Loucy (cell line): ENCODE measurements at regions not wholly inside any gene's neighbourhood (a gene's known extent, or its start where the extent isn't known, plus 50 kb on each side); places are given as distances from the start of the nearest gene placed in this dataset.

Source experiments
- CTCF ChIP-seq: fragments of 200-600 bp; sonication (generic); conservative IDR thresholded peaks from 2 replicates; pipeline ENCODE4 v1.5.1; 2014; ENCODE audit warnings: mild to moderate bottlenecking, antibody characterized with exemption, low read length
- EZH2phosphoT487 ChIP-seq: fragments of 200-600 bp; IDR thresholded peaks from 2 replicates; pipeline ENCODE4 v1.6.1; 2018; ENCODE audit warnings: antibody characterized with exemption, mild to moderate bottlenecking, moderate library complexity, borderline replicate concordance

- TF ChIP-seq EZH2phosphoT487 (no peak), CTCF (no peak)
Measured at GRCh38 chr5:88647901-88648300, 235.1 kb downstream of the MEF2C start.
